Activated CD4-positive, alpha-beta memory T cell treated with anti-CD3 and anti-CD28 coated beads, Interleukin-2, amount 10 ng/mL, durations not matched to agents 7 days and 5 days (primary cell): ENCODE measurements at regions not wholly inside any gene's neighbourhood (a gene's known extent, or its start where the extent isn't known, plus 50 kb on each side); places are given as distances from the start of the nearest gene placed in this dataset.
"Not testable (repeated sequence)": the region's sequence is repeated elsewhere in the genome, so short reads cannot be mapped to it uniquely, and the experiment has no call there.

Experiments used
- CTCF ChIA-PET: fragments of 350-600 bp; sonication (Branson Sonifier 250); formaldehyde crosslinking; loops from one replicate; lab custom pipeline; 2021; ENCODE audit warnings: antibody characterized with exemption, inconsistent platforms; lab: Charles Lee
- POLR2A ChIA-PET: fragments of 350-600 bp; sonication (Branson Sonifier 250); formaldehyde crosslinking; loops from one replicate; lab custom pipeline; 2021; ENCODE audit warnings: antibody characterized with exemption; lab: Charles Lee
- DNase-seq: peaks from one replicate; pipeline ENCODE4 v3.0.0-alpha.2; 2020
- H3K27ac Mint-ChIP-seq: one replicate; pipeline ENCODE4 v1.8.0; 2021; ENCODE audit warnings: mild to moderate bottlenecking, mixed read lengths
- H3K27me3 Mint-ChIP-seq: one replicate; pipeline ENCODE4 v1.8.0; 2021; ENCODE audit warnings: mixed read lengths
- H3K36me3 Mint-ChIP-seq: one replicate; pipeline ENCODE4 v1.8.0; 2021; ENCODE audit warnings: low read depth, mixed read lengths
- H3K4me1 Mint-ChIP-seq: one replicate; pipeline ENCODE4 v1.8.0; 2021; ENCODE audit warnings: mixed read lengths
- H3K4me3 Mint-ChIP-seq: one replicate; pipeline ENCODE4 v1.8.0; 2021; ENCODE audit warnings: mild to moderate bottlenecking, mixed read lengths
- H3K9me3 Mint-ChIP-seq: one replicate; pipeline ENCODE4 v1.8.0; 2021; ENCODE audit warnings: mixed read lengths

GRCh38 chrX:124764354-124764753 is 418.0 kb downstream of the SH2D1A start:
- ChIA-PET CTCF (no interaction called here), POLR2A (no interaction called here)
- H3K9me3 Mint-ChIP-seq = no peaks in the 10 kb centered on the region
- H3K36me3 Mint-ChIP-seq = no peaks in the 10 kb centered on the region
- no peaks in the 10 kb centered on the region for H3K4me1 Mint-ChIP-seq
- DNase-seq = no peak
- H3K27ac Mint-ChIP-seq = no peak overlapping the region
- H3K27me3 Mint-ChIP-seq = no peaks in the 10 kb centered on the region
- no peak overlapping the region for H3K4me3 Mint-ChIP-seq

GRCh38 chrX:124769166-124769565 is 422.8 kb downstream of the SH2D1A start:
- Mint-ChIP-seq H3K27ac (no peak overlapping the region), H3K27me3 (no peaks in the 10 kb centered on the region), H3K36me3 (no peaks in the 10 kb centered on the region), H3K9me3 (no peaks in the 10 kb centered on the region), H3K4me3 (no peak overlapping the region), H3K4me1 (no peaks in the 10 kb centered on the region)
- ChIA-PET CTCF (no interaction called here), POLR2A (no interaction called here)
- DNase-seq = no peak

GRCh38 chrX:124771292-124771691 is 424.9 kb downstream of the SH2D1A start:
- ChIA-PET POLR2A (no interaction called here), CTCF (no interaction called here)
- H3K9me3 Mint-ChIP-seq = no peaks in the 10 kb centered on the region
- no peak for DNase-seq
- H3K27ac Mint-ChIP-seq = no peak overlapping the region
- no peaks in the 10 kb centered on the region for H3K4me1 Mint-ChIP-seq
- no peaks in the 10 kb centered on the region for H3K36me3 Mint-ChIP-seq
- H3K4me3 Mint-ChIP-seq = no peak overlapping the region
- no peaks in the 10 kb centered on the region for H3K27me3 Mint-ChIP-seq

- H3K36me3 Mint-ChIP-seq, H3K27ac Mint-ChIP-seq, H3K4me3 Mint-ChIP-seq, POLR2A ChIA-PET, H3K27me3 Mint-ChIP-seq, H3K4me1 Mint-ChIP-seq, H3K9me3 Mint-ChIP-seq, DNase-seq, CTCF ChIA-PET: not testable (repeated sequence)
Observed at GRCh38 chrX:124788253-124788652, 441.9 kb downstream of the SH2D1A start.

GRCh38 chrX:124789874-124790273 is 443.5 kb downstream of the SH2D1A start:
- H3K4me3 Mint-ChIP-seq, DNase-seq, H3K36me3 Mint-ChIP-seq, POLR2A ChIA-PET, H3K4me1 Mint-ChIP-seq, CTCF ChIA-PET, H3K9me3 Mint-ChIP-seq, H3K27me3 Mint-ChIP-seq, H3K27ac Mint-ChIP-seq: not testable (repeated sequence)

GRCh38 chrX:124791492-124792095 is 445.2 kb downstream of the SH2D1A start:
- POLR2A ChIA-PET = no interaction called here
- H3K27me3 Mint-ChIP-seq = no peaks in the 10 kb centered on the region
- H3K9me3 Mint-ChIP-seq = no peaks in the 10 kb centered on the region
- CTCF ChIA-PET = no interaction called here
- DNase-seq = no peak
- H3K4me1 Mint-ChIP-seq = no peaks in the 10 kb centered on the region
- H3K4me3 Mint-ChIP-seq = no peak overlapping the region
- H3K27ac Mint-ChIP-seq = no peak overlapping the region
- H3K36me3 Mint-ChIP-seq = no peaks in the 10 kb centered on the region

GRCh38 chrX:124796989-124797388 is 450.6 kb downstream of the SH2D1A start:
- Mint-ChIP-seq H3K27ac (no peak overlapping the region), H3K27me3 (no peaks in the 10 kb centered on the region), H3K4me3 (no peak overlapping the region), H3K9me3 (peaks cover 5% of the 10 kb centered on the region), H3K36me3 (no peaks in the 10 kb centered on the region), H3K4me1 (no peaks in the 10 kb centered on the region)
- no peak for DNase-seq
- ChIA-PET CTCF (no interaction called here), POLR2A (no interaction called here)

GRCh38 chrX:124804962-124805361 is 458.6 kb downstream of the SH2D1A start:
- Mint-ChIP-seq H3K27me3 (no peaks in the 10 kb centered on the region), H3K9me3 (peaks cover 8% of the 10 kb centered on the region), H3K4me1 (no peaks in the 10 kb centered on the region), H3K27ac (no peak overlapping the region), H3K4me3 (no peak overlapping the region), H3K36me3 (no peaks in the 10 kb centered on the region)
- ChIA-PET CTCF (no interaction called here), POLR2A (no interaction called here)
- no peak for DNase-seq

GRCh38 chrX:124805486-124805885 is 459.1 kb downstream of the SH2D1A start:
- CTCF ChIA-PET = no interaction called here
- POLR2A ChIA-PET = no interaction called here
- H3K4me1 Mint-ChIP-seq = no peaks in the 10 kb centered on the region
- peaks cover 8% of the 10 kb centered on the region for H3K9me3 Mint-ChIP-seq
- H3K4me3 Mint-ChIP-seq = no peak overlapping the region
- no peaks in the 10 kb centered on the region for H3K36me3 Mint-ChIP-seq
- H3K27me3 Mint-ChIP-seq = no peaks in the 10 kb centered on the region
- no peak overlapping the region for H3K27ac Mint-ChIP-seq
- DNase-seq = no peak

- Mint-ChIP-seq H3K27me3 (no peaks in the 10 kb centered on the region), H3K9me3 (no peaks in the 10 kb centered on the region), H3K36me3 (no peaks in the 10 kb centered on the region), H3K4me3 (no peak overlapping the region), H3K27ac (no peak overlapping the region), H3K4me1 (no peaks in the 10 kb centered on the region)
- ChIA-PET CTCF (no interaction called here), POLR2A (no interaction called here)
- no peak for DNase-seq
Observed at GRCh38 chrX:124814106-124814505, 467.7 kb downstream of the SH2D1A start.

GRCh38 chrX:124818033-124818432 is 471.7 kb downstream of the SH2D1A start:
- ChIA-PET CTCF (no interaction called here), POLR2A (no interaction called here)
- Mint-ChIP-seq H3K27ac (no peak overlapping the region), H3K9me3 (no peaks in the 10 kb centered on the region), H3K27me3 (no peaks in the 10 kb centered on the region), H3K4me1 (no peaks in the 10 kb centered on the region), H3K4me3 (no peak overlapping the region), H3K36me3 (no peaks in the 10 kb centered on the region)
- no peak for DNase-seq

- Mint-ChIP-seq H3K27ac (no peak overlapping the region), H3K4me3 (no peak overlapping the region), H3K27me3 (no peaks in the 10 kb centered on the region), H3K4me1 (no peaks in the 10 kb centered on the region), H3K9me3 (no peaks in the 10 kb centered on the region), H3K36me3 (no peaks in the 10 kb centered on the region)
- ChIA-PET CTCF (no interaction called here), POLR2A (no interaction called here)
- no peak for DNase-seq
Observed at GRCh38 chrX:124818764-124819163, 472.4 kb downstream of the SH2D1A start.

- no peak for DNase-seq
- Mint-ChIP-seq H3K27ac (no peak overlapping the region), H3K4me1 (no peaks in the 10 kb centered on the region), H3K9me3 (no peaks in the 10 kb centered on the region), H3K4me3 (no peak overlapping the region), H3K27me3 (no peaks in the 10 kb centered on the region), H3K36me3 (no peaks in the 10 kb centered on the region)
- ChIA-PET CTCF (no interaction called here), POLR2A (no interaction called here)
Observed at GRCh38 chrX:124820738-124821137, 474.4 kb downstream of the SH2D1A start.

- Mint-ChIP-seq H3K4me1 (peaks cover 8% of the 10 kb centered on the region), H3K27ac (no peak overlapping the region), H3K4me3 (no peak overlapping the region), H3K36me3 (no peaks in the 10 kb centered on the region), H3K27me3 (no peaks in the 10 kb centered on the region), H3K9me3 (no peaks in the 10 kb centered on the region)
- CTCF ChIA-PET = no interaction called here
- POLR2A ChIA-PET = no interaction called here
- DNase-seq = no peak
Observed at GRCh38 chrX:124827258-124827845, 481.0 kb downstream of the SH2D1A start.
